Transverse colon (tissue), 4 donors: ENCODE measurements at regions not wholly inside any gene's neighbourhood (a gene's known extent, or its start where the extent isn't known, plus 50 kb on each side); places are given as distances from the start of the nearest gene placed in this dataset.

ENCODE experiments used
- DNase-seq: peaks from one replicate; pipeline ENCODE4 v3.0.0-alpha.2; 2019
- H3K27ac ChIP-seq, 4 donors: fragments of 200-600 bp; sonication (generic); 2 replicates each; pipeline ENCODE4 v1.5.1; 2016 to 2018; ENCODE audit warnings: inconsistent platforms in 4 of 4
- H3K27me3 ChIP-seq: fragments of 200-600 bp; sonication (generic); 2 replicates; pipeline ENCODE4 v1.5.1; 2017; ENCODE audit warnings: inconsistent platforms
- H3K36me3 ChIP-seq, 4 donors: fragments of 200-600 bp; sonication (generic); 2 replicates each; pipeline ENCODE4 v1.5.1; 2017 to 2019; ENCODE audit warnings: inconsistent platforms in 4 of 4
- H3K4me1 ChIP-seq, 4 donors: fragments of 200-600 bp; sonication (generic); 2 replicates each; pipeline ENCODE4 v1.5.1; 2017 to 2020; ENCODE audit warnings: inconsistent platforms in 4 of 4
- H3K4me3 ChIP-seq, 4 donors: fragments of 200-600 bp; sonication (generic); 1 replicate in 1 of 4; 2 replicates in 3 of 4; pipeline versions ENCODE4 v1.5.1 to v1.6.1; 2017 to 2019; ENCODE audit warnings: inconsistent platforms in 4 of 4
- H3K9me3 ChIP-seq, 2 donors: fragments of 200-600 bp; sonication (generic); 2 replicates each; pipeline ENCODE4 v1.5.1; 2017 to 2019; ENCODE audit warnings: inconsistent platforms in 2 of 2
- CTCF ChIP-seq, 5 experiments: fragments of 200-600 bp in 3 of 5; fragments of 450-650 bp in 2 of 5; sonication (generic) in 3 of 5; IDR thresholded peaks; 1 replicate in 2 of 5; 2 replicates in 3 of 5; pipeline ENCODE4 v1.5.1; 2016 to 2017; ENCODE audit warnings: antibody characterized with exemption in 5 of 5, inconsistent platforms in 3 of 5, mild to moderate bottlenecking in 2 of 5, moderate library complexity in 1 of 5
- EP300 ChIP-seq: sonication (generic); formaldehyde crosslinking; IDR thresholded peaks from one replicate; pipeline ENCODE4 v1.6.1; 2017; ENCODE audit warnings: antibody characterized with exemption, low read depth
- POLR2A ChIP-seq: fragments of 450-650 bp; IDR thresholded peaks from one replicate; pipeline ENCODE4 v1.6.1; 2016; ENCODE audit warnings: antibody characterized with exemption, mild to moderate bottlenecking, moderate library complexity
- POLR2AphosphoS5 ChIP-seq, 3 donors: sonication (generic); formaldehyde crosslinking; IDR thresholded peaks; one replicate each; pipeline ENCODE4 v1.6.1; 2016; ENCODE audit warnings: antibody characterized with exemption in 3 of 3
- WGBS, 2 donors: methylation state at CpG; one replicate each; pipeline ENCODE4 v1.1.5; 2018; ENCODE audit warnings: low coverage in 1 of 2; 5-methylcytosine and 5-hydroxymethylcytosine counted together
- in situ Hi-C, 4 donors: fragments of 200-750 bp; cut with MboI; loops; one replicate each; pipeline versions ENCODE4 v1.15.0 to v1.15.1; 2017; ENCODE audit warnings: low sequenced_read_pairs in 3 of 4, low pct_ligation_motif_present in 1 of 4, low pct_unique_long_range_greater_than_20kb in 1 of 4
- intact Hi-C: fragments of 100-400 bp; cut with DNase I; formaldehyde crosslinking; loops from one replicate; pipeline ENCODE4 v1.15.1; 2023; ENCODE audit warnings: low total_unique reads

GRCh38 chr21:21622460-21623234 is 624.4 kb downstream of the NCAM2 start:
- no peak overlapping the region for H3K4me3 ChIP-seq
- in situ Hi-C loops = no loop called here
- TF ChIP-seq EP300 = no peak
- no peak for TF ChIP-seq POLR2AphosphoS5 (IDR thresholded peaks at IDR 0.05)
- TF ChIP-seq POLR2A = no peak
- TF ChIP-seq CTCF (IDR thresholded peaks at IDR 0.05) = no peak
- no peaks in the 10 kb centered on the region for H3K36me3 ChIP-seq
- no peaks in the 10 kb centered on the region for H3K4me1 ChIP-seq
- H3K27me3 ChIP-seq = no peaks in the 10 kb centered on the region
- 62 to 78% methylated on average over 3 of the region's 3 CpGs for WGBS, 2 donors
- intact Hi-C loops = no loop called here
- H3K9me3 ChIP-seq = no peaks in the 10 kb centered on the region
- no peak for DNase-seq
- H3K27ac ChIP-seq = no peak overlapping the region

DNA sequence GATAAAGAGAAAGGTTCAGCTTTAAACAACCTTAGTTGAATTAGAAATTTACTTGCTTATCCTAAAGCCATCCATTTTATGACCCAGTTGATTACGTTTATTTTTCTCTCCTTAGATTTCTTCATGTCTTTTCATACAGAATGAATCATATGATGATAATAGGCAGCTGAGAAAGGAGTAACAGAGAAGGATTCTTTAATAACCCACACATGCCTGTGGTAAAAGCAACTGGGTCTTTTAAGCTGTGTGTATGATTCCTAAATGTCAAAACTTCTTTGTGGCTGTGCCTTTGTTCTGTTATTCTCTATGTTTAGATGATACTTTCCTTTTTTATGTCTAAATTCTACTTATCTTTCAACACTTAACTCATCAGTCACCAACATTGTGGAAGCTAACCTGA is 626.5 kb downstream of the NCAM2 start:
- H3K9me3 ChIP-seq = no peaks in the 10 kb centered on the region
- no peak overlapping the region for H3K4me3 ChIP-seq
- 8 to 26% methylated on average over 1 of the region's 1 CpG for WGBS, 2 donors
- DNase-seq = no peak
- no peaks in the 10 kb centered on the region for H3K36me3 ChIP-seq
- in situ Hi-C loops = loop anchor here in 1 of 4 donors (25.0 kb wide), 1 partner anchor 87 kb away; no protein-coding TSS in a partner anchor
- intact Hi-C loops = no loop called here
- H3K27ac ChIP-seq = no peak overlapping the region
- no peaks in the 10 kb centered on the region for H3K4me1 ChIP-seq
- no peaks in the 10 kb centered on the region for H3K27me3 ChIP-seq
- no peak for TF ChIP-seq POLR2A
- no peak for TF ChIP-seq POLR2AphosphoS5 (IDR thresholded peaks at IDR 0.05)
- no peak for TF ChIP-seq EP300
- no peak for TF ChIP-seq CTCF (IDR thresholded peaks at IDR 0.05)

DNA sequence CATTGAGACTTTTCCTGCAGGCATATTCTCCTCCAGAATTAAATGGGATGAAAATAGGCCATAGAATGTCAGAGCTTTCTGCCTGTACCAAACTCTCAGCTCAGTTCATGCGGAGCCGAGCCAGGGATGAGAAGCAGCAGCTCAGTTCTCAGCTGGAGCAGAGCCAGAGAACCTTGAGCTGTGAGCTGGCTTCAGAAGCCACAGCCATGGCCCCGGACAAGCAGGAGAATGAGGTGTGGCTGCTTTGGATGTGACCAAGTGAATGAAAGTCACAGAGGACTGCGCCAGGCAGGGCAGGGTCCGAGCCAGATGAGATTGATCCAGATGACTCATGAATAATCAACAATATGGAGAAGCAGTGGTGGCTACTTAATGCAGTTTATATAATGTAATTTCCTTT is 633.8 kb downstream of the NCAM2 start:
- no peaks in the 10 kb centered on the region for H3K9me3 ChIP-seq
- TF ChIP-seq EP300 (no peak), POLR2A (no peak), CTCF (IDR thresholded peaks at IDR 0.05) (no peak), POLR2AphosphoS5 (IDR thresholded peaks at IDR 0.05) (no peak)
- intact Hi-C loops = no loop called here
- H3K4me3 ChIP-seq = no peak overlapping the region
- no peaks in the 10 kb centered on the region for H3K4me1 ChIP-seq
- no peak for DNase-seq
- in situ Hi-C loops = loop anchor here in 1 of 4 donors (25.0 kb wide), 1 partner anchor 95 kb away; no protein-coding TSS in a partner anchor
- no peaks in the 10 kb centered on the region for H3K27me3 ChIP-seq
- WGBS, 2 donors = 75% methylated on average over 5 of the region's 5 CpGs; no CpG with 5 or more reads in 1 of the 2 donors
- no peak overlapping the region for H3K27ac ChIP-seq
- no peaks in the 10 kb centered on the region for H3K36me3 ChIP-seq

DNA sequence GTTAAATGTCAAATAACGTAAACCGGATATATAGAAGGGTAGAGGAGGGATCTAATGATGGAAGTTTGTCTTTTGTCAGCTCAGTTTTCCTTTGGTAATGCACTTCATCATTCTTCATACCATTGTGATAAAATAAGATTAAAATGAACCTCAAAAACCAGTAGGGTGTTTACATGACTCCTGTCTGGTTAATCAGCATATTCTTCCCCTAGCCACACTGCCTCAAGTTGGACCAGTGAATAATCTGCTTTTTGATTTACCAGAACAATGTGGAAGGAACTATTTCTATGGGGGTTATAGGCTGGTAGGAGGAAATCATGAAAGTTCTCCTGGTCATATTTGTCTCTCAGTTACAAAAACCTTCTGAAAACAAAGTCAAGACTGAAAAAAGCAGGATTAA is 634.7 kb downstream of the NCAM2 start:
- intact Hi-C loops = no loop called here
- DNase-seq = no peak
- Histone ChIP-seq H3K27ac (no peak overlapping the region), H3K4me3 (no peak overlapping the region), H3K9me3 (no peaks in the 10 kb centered on the region), H3K36me3 (no peaks in the 10 kb centered on the region), H3K27me3 (no peaks in the 10 kb centered on the region), H3K4me1 (no peaks in the 10 kb centered on the region)
- in situ Hi-C loops = loop anchor here in 1 of 4 donors (25.0 kb wide), 1 partner anchor 96 kb away; no protein-coding TSS in a partner anchor
- TF ChIP-seq POLR2A (no peak), EP300 (no peak), POLR2AphosphoS5 (IDR thresholded peaks at IDR 0.05) (no peak), CTCF (IDR thresholded peaks at IDR 0.05) (no peak)
- 81 to 85% methylated on average over 2 of the region's 2 CpGs for WGBS, 2 donors
